Dedifferentiated amniotic fluid mesenchymal stem cell (primary cell): ENCODE measurements at regions not wholly inside any gene's neighbourhood (a gene's known extent, or its start where the extent isn't known, plus 50 kb on each side); places are given as distances from the start of the nearest gene placed in this dataset.
"Not testable (repeated sequence)": the region's sequence is repeated elsewhere in the genome, so short reads cannot be mapped to it uniquely, and the experiment has no call there.

Experiments used
- DNase-seq: peaks from one replicate; pipeline ENCODE4 v3.0.0-alpha.2; 2016; ENCODE audit errors: extremely low spot score

GRCh38 chr9:31541721-31542281, 842.6 kb upstream of the ACO1 start:
- DNase-seq, result no peak

GRCh38 chr9:31542384-31543055, 841.9 kb upstream of the ACO1 start:
- peak; percentile 60 for DNase-seq

- DNase-seq, result no peak
These were observed 829.5 kb upstream of the ACO1 start for GRCh38 chr9:31554941-31555340.

GRCh38 chr9:31556667-31557463, 827.6 kb upstream of the ACO1 start:
- no peak for DNase-seq

GRCh38 chr9:31572190-31572589, 812.3 kb upstream of the ACO1 start:
- not testable (repeated sequence) for DNase-seq

GRCh38 chr9:31573561-31573960, 810.9 kb upstream of the ACO1 start:
- DNase-seq, result no peak

- DNase-seq, result peak; percentile 60
These were observed 810.3 kb upstream of the ACO1 start for GRCh38 chr9:31574006-31574765.

- DNase-seq, result no peak
These were observed 802.4 kb upstream of the ACO1 start for GRCh38 chr9:31582071-31582470.

- no peak for DNase-seq
These were observed 801.9 kb upstream of the ACO1 start for GRCh38 chr9:31582561-31582960.

- DNase-seq, result no peak
These were observed 799.3 kb upstream of the ACO1 start for GRCh38 chr9:31585158-31585557.

GRCh38 chr9:31587146-31587545, 797.3 kb upstream of the ACO1 start:
- no peak for DNase-seq

- DNase-seq, result no peak
These were observed 796.4 kb upstream of the ACO1 start for GRCh38 chr9:31588006-31588405.

- no peak for DNase-seq
These were observed 795.7 kb upstream of the ACO1 start for GRCh38 chr9:31588756-31589155.

GRCh38 chr9:31590091-31590490, 794.4 kb upstream of the ACO1 start:
- DNase-seq, result no peak

GRCh38 chr9:31597086-31597485, 787.4 kb upstream of the ACO1 start:
- DNase-seq, result not testable (repeated sequence)

- DNase-seq, result no peak
These were observed 786.5 kb upstream of the ACO1 start for GRCh38 chr9:31597977-31598376.

GRCh38 chr9:31601666-31602065, 782.8 kb upstream of the ACO1 start:
- DNase-seq, result no peak

GRCh38 chr9:31604531-31604930, 779.9 kb upstream of the ACO1 start:
- no peak for DNase-seq

- no peak for DNase-seq
These were observed 779.3 kb upstream of the ACO1 start for GRCh38 chr9:31605164-31605563.

- DNase-seq, result no peak
These were observed 777.8 kb upstream of the ACO1 start for GRCh38 chr9:31606678-31607077.

GRCh38 chr9:31608416-31608815, 776.0 kb upstream of the ACO1 start:
- peak; percentile 74 for DNase-seq

- DNase-seq, result no peak
These were observed 775.6 kb upstream of the ACO1 start for GRCh38 chr9:31608881-31609280.
